ENCODE measurements at regions not wholly inside any gene's neighbourhood (a gene's known extent, or its start where the extent isn't known, plus 50 kb on each side); places are given as distances from the start of the nearest gene placed in this dataset.

DNA sequence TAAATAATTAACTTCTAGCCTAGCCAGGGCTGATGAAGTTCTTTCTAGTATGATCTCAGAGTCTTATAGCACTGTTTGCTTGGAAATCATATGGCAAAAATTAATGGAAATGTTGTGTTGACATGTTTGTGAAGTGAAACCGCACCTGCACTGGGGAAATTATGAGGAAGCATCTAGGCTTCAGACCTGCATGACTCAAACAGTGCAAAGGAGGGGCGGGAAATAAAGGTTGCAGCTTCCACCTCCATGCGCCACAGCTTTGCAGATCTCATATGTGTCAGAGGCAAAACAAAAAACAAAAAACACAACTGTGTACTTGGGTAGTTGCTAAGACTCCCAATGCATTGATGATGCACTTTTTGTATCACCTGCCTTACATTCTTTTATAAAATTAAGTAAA lies 1080.6 kb downstream of the PLA2G4A start:
- no peak for TF ChIP-seq CTCF (IDR thresholded peaks at IDR 0.05; ENCODE audit: borderline replicate concordance, extremely low read depth, insufficient read depth)
- Histone ChIP-seq H3K9ac (ENCODE audit: low read length in 3 of 3) (no peak overlapping the region), H3K27ac (ENCODE audit: low read depth in 2 of 2, low read length in 2 of 2) (no peak overlapping the region), H3K36me3 (ENCODE audit: control insufficient read depth in 2 of 3, insufficient read depth in 3 of 3, low read length in 3 of 3) (no peaks in the 10 kb centered on the region), H3K9me3 (ENCODE audit: control insufficient read depth in 2 of 3, insufficient read depth in 1 of 3, low read length in 3 of 3) (no peaks in the 10 kb centered on the region), H3K4me3 (ENCODE audit: low read length in 3 of 3) (no peak overlapping the region), H3K4me1 (ENCODE audit: control insufficient read depth in 2 of 3, insufficient read depth in 2 of 3, low read depth in 1 of 3, low read length in 3 of 3) (no peaks in the 10 kb centered on the region), H3K27me3 (ENCODE audit: control insufficient read depth, insufficient read depth, low read length) (no peaks in the 10 kb centered on the region)
- intact Hi-C loops (cut with DNase I): no loop called here
- no peak for DNase-seq
- FAIRE-seq: no peak

- Histone ChIP-seq H3K27me3 (ENCODE audit: control insufficient read depth, insufficient read depth, low read length) (no peaks in the 10 kb centered on the region), H3K4me3 (ENCODE audit: low read length in 3 of 3) (no peak overlapping the region), H3K36me3 (ENCODE audit: control insufficient read depth in 2 of 3, insufficient read depth in 3 of 3, low read length in 3 of 3) (no peaks in the 10 kb centered on the region), H3K27ac (ENCODE audit: low read depth in 2 of 2, low read length in 2 of 2) (no peak overlapping the region), H3K4me1 (ENCODE audit: control insufficient read depth in 2 of 3, insufficient read depth in 2 of 3, low read depth in 1 of 3, low read length in 3 of 3) (no peaks in the 10 kb centered on the region), H3K9ac (ENCODE audit: low read length in 3 of 3) (no peak overlapping the region), H3K9me3 (ENCODE audit: control insufficient read depth in 2 of 3, insufficient read depth in 1 of 3, low read length in 3 of 3) (no peaks in the 10 kb centered on the region)
- DNase-seq: no peak
- intact Hi-C loops (cut with DNase I): no loop called here
- FAIRE-seq: no peak
- TF ChIP-seq CTCF (IDR thresholded peaks at IDR 0.05; ENCODE audit: borderline replicate concordance, extremely low read depth, insufficient read depth): no peak
Observed at GRCh38 chr1:187911820-187912219, 1083.1 kb downstream of the PLA2G4A start.

- FAIRE-seq: no peak
Observed at GRCh38 chr1:187920976-187921375, 1092.2 kb downstream of the PLA2G4A start.

More at GRCh38 chr1:187920976-187921375, 1092.2 kb downstream of the PLA2G4A start:
- Histone ChIP-seq H3K36me3 (ENCODE audit: control insufficient read depth in 2 of 3, insufficient read depth in 3 of 3, low read length in 3 of 3) (no peaks in the 10 kb centered on the region), H3K27ac (ENCODE audit: low read depth in 2 of 2, low read length in 2 of 2) (no peak overlapping the region), H3K9me3 (ENCODE audit: control insufficient read depth in 2 of 3, insufficient read depth in 1 of 3, low read length in 3 of 3) (no peaks in the 10 kb centered on the region), H3K4me1 (ENCODE audit: control insufficient read depth in 2 of 3, insufficient read depth in 2 of 3, low read depth in 1 of 3, low read length in 3 of 3) (no peaks in the 10 kb centered on the region), H3K4me3 (ENCODE audit: low read length in 3 of 3) (no peak overlapping the region), H3K9ac (ENCODE audit: low read length in 3 of 3) (no peak overlapping the region), H3K27me3 (ENCODE audit: control insufficient read depth, insufficient read depth, low read length) (no peaks in the 10 kb centered on the region)
- TF ChIP-seq CTCF (IDR thresholded peaks at IDR 0.05; ENCODE audit: borderline replicate concordance, extremely low read depth, insufficient read depth): no peak
- intact Hi-C loops (cut with DNase I): no loop called here
- DNase-seq: no peak
